Ishikawa (cell line): ENCODE measurements at regions not wholly inside any gene's neighbourhood (a gene's known extent, or its start where the extent isn't known, plus 50 kb on each side); places are given as distances from the start of the nearest gene placed in this dataset.

Experiments
- CEBPB ChIP-seq: IDR thresholded peaks from 2 replicates; pipeline ENCODE4 v1.6.1; 2012
- CREB1 ChIP-seq: IDR thresholded peaks from 2 replicates; pipeline ENCODE4 v1.6.1; 2012; ENCODE audit warnings: low read depth
- EGR1 ChIP-seq: IDR thresholded peaks from 2 replicates; pipeline ENCODE4 v1.6.1; 2012
- EP300 ChIP-seq: IDR thresholded peaks from 2 replicates; pipeline ENCODE4 v1.6.1; 2012; ENCODE audit warnings: borderline replicate concordance
- FOXM1 ChIP-seq: IDR thresholded peaks from 2 replicates; pipeline ENCODE4 v1.6.1; 2012; ENCODE audit warnings: low read depth, borderline replicate concordance
- MAX ChIP-seq: IDR thresholded peaks from 2 replicates; pipeline ENCODE4 v1.6.1; 2012
- NFIC ChIP-seq: IDR thresholded peaks from 2 replicates; pipeline ENCODE4 v1.6.1; 2012
- RAD21 ChIP-seq: IDR thresholded peaks from 2 replicates; pipeline ENCODE4 v1.6.1; 2012; ENCODE audit warnings: low read depth
- REST ChIP-seq: IDR thresholded peaks from 2 replicates; pipeline ENCODE4 v1.6.1; 2012; ENCODE audit warnings: low read depth, mild to moderate bottlenecking
- TAF1 ChIP-seq: IDR thresholded peaks from 2 replicates; pipeline ENCODE4 v1.6.1; 2012; ENCODE audit warnings: low read depth, mild to moderate bottlenecking
- TCF12 ChIP-seq: IDR thresholded peaks from 2 replicates; pipeline ENCODE4 v1.6.1; 2012; ENCODE audit warnings: low read depth
- TEAD4 ChIP-seq: IDR thresholded peaks from 2 replicates; pipeline ENCODE4 v1.6.1; 2012
- USF1 ChIP-seq: IDR thresholded peaks from 2 replicates; pipeline ENCODE4 v1.6.1; 2012
- YY1 ChIP-seq: IDR thresholded peaks from 2 replicates; pipeline ENCODE4 v1.6.1; 2012; ENCODE audit warnings: low read depth
- ZBTB7A ChIP-seq: IDR thresholded peaks from 2 replicates; pipeline ENCODE4 v1.6.1; 2012; ENCODE audit warnings: low read depth

- TF ChIP-seq YY1 (no peak), TAF1 (no peak), REST (no peak), EGR1 (no peak), EP300 (no peak), NFIC (no peak), FOXM1 (no peak), TEAD4 (no peak), CREB1 (no peak), CEBPB (no peak)
Observed at GRCh38 chr15:95365511-95366107, 964.9 kb upstream of the NR2F2 start.

- TF ChIP-seq EGR1 (no peak), YY1 (no peak), CEBPB (no peak), USF1 (no peak), TEAD4 (no peak), RAD21 (no peak)
Observed at GRCh38 chr15:95368191-95368590, 962.3 kb upstream of the NR2F2 start.

GRCh38 chr15:95368755-95369601 lies 961.5 kb upstream of the NR2F2 start:
- TF ChIP-seq ZBTB7A (no peak), CREB1 (no peak), USF1 (no peak), YY1 (no peak), EP300 (no peak), RAD21 (no peak), REST (no peak), MAX (no peak)

- TF ChIP-seq USF1 (no peak), NFIC (no peak), TAF1 (no peak), TEAD4 (no peak), YY1 (no peak), TCF12 (no peak), ZBTB7A (no peak)
Observed at GRCh38 chr15:95370291-95370690, 960.2 kb upstream of the NR2F2 start.

GRCh38 chr15:95371664-95372063 lies 958.8 kb upstream of the NR2F2 start:
- no peak for TF ChIP-seq YY1
- TF ChIP-seq CEBPB = no peak
- TF ChIP-seq CREB1 = no peak
- TF ChIP-seq MAX = no peak
- TF ChIP-seq TEAD4 = no peak
- no peak for TF ChIP-seq RAD21
- no peak for TF ChIP-seq EP300
- TF ChIP-seq FOXM1 = no peak
- no peak for TF ChIP-seq NFIC
- TF ChIP-seq TCF12 = no peak
- TF ChIP-seq REST = no peak
- no peak for TF ChIP-seq TAF1
